Right forelimb (tissue), 1 donor: ENCODE measurements at regions not wholly inside any gene's neighbourhood (a gene's known extent, or its start where the extent isn't known, plus 50 kb on each side); places are given as distances from the start of the nearest gene placed in this dataset.
"Not testable (repeated sequence)": the region's sequence is repeated elsewhere in the genome, so short reads cannot be mapped to it uniquely, and the experiment has no call there.

Source experiments
- DNase-seq: peaks from one replicate; pipeline ENCODE4 v3.0.0-alpha.2; 2018

DNA sequence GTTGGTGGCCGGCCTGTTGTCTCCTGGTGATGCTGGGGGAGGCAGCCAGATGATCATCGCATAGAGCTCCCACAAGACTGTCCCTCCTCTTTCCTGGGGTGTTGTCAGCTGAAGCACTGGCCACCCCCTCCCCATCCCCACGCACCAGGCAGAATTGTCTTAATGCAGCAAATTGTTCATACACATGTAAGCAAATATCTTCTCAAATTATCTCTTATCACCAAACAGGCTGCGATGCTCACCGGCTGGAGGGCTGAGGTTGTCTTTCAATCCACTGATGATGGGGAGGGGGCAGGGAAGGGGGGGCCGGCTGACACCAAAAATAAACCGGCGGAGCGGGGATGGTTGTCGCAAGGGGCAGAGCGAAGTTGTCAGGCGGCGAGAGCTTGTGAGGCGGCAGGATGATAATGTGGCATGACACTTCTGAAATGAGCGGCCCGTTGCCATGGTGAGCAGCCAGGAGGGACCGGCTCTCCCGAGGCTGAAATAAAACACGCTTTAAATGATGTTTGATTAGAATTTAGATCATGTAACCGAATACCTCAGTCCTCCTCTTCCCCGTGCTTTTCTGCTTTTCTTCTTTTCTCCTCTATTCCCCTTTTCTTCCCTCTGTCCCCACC, 59.8 kb downstream of the MRM1 start:
- DNase-seq = no peak

DNA sequence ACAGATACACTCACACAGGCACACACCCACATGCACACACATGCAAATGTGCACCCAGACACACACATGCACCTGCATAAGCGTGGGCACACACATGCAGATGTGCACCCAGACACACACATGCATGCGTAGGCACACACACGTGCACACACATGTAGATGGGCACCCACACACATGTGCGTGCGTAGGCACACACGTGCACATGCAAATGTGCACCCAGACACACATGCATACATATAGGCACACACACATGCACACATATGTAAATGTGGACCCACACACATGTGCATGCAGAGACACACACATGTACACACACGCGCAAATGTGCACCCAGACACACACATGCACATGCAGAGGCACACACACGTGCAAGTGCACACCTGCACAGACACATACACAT, 60.3 kb downstream of the MRM1 start:
- no peak for DNase-seq

DNA sequence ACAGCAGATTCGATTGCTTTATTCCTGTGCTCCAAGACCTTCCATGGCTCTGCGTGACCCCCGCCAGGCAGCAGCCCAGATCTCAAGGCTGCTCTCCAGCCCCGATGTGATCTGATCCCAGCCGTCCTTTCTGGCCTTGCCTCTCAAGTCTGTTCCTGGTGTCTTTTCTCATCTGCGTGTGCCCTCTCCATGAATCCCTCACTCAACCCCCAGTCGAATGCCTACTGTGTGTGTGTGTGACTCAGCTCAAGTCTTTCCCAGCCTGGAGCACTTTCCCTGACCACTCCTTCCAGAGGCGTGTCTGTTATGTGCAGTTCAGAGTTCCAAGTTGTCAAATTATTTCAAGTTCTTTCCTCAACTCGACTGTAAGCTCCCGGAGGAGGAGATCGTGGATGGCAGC, 64.0 kb downstream of the MRM1 start:
- DNase-seq = no peak

DNA sequence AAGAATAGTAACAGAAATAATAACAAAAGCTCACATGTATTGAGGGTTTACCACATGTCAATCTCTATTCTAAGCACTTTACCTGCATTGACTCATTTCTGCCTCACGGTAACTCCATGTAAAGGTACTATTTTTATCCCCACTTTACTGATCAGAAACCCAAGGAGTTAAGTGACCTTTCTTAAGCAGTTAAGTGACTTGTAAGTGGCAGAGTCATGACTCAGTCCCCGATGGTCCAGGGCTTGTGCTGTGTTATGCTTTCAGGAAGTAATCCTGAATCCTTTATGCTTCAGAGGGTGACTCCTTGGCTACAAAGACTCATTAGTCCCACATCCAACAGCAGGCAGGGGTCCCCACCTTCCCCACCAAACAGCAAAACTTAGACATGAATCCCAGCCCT, 66.5 kb downstream of the MRM1 start:
- DNase-seq = no peak

DNA sequence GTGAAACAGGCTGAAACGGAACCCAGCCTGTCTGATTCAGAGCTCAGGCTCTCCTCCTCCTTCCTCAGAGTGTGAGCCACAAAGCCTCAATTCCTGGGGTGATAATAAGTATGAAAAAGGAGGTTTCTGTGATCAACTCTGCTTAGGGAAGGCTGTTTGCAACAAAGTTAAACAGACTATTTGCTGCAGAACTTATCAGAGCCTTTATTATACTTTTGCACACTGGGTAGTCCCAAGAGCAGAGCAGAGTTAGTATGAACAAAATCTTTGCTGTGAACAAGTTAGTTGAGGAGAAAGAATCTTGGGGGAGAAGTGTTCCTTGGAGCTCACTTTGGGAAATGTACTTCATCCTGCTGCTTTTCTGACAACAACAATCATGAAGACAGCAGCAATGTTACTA, 67.4 kb downstream of the MRM1 start:
- no peak for DNase-seq

DNA sequence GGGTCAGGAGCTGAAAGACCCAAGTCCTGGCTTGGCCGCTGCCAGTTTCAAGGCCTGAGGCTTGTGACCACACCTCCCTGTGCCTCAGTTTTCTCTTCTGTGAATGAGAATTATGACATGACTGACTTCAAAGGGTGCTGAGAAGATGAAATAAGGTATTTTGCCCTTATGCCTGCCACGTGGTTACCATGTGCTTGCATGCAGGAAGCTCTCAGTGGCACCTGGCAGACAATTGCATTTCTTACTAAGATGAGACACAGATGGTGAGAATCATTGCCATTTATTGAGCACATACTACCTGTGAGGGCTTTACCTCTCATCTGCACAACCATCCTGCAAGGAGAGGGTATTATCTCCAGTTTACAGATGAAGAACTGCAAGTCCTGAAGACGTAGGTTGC, 69.8 kb downstream of the MRM1 start:
- no peak for DNase-seq

DNA sequence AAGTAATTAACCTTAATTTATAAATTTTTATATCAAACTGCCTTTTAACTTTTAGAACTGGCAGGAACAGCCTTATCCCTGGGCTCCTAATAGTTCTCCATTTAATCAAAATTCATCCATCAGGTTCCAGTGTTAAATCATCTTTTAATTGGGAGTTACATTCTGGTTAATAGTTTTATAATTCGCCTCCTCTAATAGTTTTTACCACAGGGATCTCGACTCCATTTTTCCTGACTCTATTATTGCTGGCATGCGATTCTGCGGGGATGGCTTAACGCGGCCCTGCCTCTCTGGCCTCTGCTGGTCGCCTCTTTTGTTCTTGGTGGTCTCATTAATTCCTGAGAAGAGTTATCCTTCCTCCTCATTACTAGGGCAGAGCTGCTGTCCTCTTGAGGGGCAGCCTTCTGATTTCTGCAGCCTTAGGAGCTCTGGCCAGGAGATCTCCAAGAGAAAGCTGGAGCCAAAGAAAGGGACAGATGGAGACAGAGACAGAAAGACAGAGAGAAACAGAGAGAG, 71.1 kb downstream of the MRM1 start:
- DNase-seq = no peak

DNA sequence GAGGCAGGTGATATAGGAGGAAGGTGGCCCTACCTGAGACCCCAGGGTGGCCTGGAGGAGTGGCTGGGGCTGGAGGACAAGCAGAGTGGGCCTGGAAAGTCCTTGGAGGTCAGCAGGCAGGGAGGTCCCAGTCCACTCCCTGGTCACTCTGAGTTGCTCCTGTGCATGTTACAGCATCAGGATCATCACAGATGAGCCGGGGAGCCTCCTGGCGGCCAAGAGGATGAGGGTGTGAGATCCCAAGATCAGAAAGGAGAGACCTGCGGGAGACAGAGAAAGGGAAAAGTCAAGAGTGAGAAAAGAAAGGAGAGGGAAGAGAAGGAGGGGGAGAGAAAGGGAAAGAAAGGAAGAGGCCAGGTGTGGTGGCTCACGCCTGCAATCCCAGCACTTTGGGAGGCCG, 71.7 kb downstream of the MRM1 start:
- DNase-seq = no peak

DNA sequence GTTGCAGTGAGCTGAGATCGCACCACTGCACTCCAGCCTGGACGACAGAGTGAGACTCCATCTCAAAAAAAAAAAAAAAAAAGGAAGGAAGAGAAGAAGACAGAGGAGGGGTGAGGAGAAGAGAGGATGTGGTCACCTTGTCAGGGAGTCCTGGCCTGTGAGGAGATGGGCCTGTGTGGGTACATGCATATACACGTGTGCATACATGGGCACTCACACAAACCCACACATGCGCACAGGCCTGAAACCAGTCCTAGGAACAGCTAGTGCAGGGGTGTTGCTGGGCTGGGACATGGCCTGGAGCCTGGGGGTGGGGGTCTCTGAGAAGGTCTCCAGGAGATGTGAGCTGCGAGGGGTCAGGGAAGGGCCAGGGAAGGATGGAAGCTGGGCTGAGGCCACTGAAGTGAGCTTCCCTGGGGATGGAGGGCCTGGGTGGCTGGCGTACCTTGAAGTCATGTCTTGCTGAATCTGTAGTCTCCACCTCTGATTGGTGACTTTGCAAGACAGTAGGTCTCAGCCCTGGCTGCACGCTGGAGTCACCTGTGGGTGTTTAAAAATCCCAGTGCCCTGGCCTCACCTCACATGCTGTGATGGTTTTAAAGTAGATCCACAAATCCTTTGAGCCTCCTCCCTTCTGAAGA, 72.4 kb downstream of the MRM1 start:
- no peak for DNase-seq

DNA sequence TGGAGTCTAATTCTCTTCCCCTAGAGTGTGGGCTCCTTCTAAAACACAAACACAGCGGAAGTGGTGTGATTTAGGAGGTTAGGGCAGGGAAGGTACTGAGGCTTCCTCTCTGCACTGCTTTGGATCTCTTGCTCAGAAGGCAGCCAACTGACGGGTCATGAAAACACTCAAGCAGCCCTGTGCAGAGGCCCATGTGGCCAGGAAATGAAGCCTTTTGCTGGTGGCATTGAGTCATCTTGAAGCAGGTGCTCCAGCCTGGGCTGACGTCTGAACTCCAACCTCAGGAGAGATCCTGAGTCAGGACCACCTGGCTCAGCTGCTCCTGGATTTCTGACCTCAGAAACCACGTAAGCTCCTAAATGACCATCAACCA, 72.9 kb downstream of the MRM1 start:
- no peak for DNase-seq

DNA sequence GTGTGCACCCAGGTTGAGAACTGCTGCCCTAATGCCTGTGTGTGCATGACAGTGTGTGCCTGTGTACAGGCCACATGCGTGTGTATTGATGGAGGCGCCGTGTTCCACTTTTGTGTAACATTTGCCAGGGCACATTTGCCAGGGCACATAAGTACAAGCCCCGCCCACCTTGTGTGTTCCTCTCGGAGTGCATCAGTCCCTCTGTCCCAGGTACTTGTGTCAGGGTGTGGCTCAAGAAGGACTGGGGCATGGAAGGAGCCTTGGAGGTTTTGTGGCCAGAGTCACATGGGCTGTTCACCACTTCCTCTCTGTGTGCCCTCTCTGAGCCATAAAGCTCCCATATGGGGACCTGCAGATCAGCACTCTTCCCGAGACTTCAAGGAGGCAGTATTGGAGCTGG, 73.9 kb downstream of the MRM1 start:
- DNase-seq = no peak

DNA sequence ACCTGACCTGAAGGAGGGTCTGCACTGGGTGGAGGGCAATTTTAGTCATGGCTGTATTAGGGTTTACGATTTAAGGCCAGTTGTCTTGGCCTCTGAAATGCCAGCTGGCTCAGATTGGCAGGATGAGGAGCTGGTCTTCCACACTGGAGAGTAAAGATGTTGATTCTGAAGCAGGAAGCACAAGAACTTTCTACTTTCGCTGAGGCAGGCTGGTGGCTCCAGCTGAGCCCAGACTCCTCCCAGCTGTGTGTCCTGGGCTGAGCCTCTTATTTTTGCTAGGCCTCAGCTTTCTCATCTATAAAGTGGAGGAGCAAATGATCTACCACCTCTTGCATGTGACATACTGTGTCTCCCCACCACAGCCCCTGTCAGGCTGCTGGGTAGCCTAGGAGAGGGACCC, 74.4 kb downstream of the MRM1 start:
- DNase-seq = no peak

DNA sequence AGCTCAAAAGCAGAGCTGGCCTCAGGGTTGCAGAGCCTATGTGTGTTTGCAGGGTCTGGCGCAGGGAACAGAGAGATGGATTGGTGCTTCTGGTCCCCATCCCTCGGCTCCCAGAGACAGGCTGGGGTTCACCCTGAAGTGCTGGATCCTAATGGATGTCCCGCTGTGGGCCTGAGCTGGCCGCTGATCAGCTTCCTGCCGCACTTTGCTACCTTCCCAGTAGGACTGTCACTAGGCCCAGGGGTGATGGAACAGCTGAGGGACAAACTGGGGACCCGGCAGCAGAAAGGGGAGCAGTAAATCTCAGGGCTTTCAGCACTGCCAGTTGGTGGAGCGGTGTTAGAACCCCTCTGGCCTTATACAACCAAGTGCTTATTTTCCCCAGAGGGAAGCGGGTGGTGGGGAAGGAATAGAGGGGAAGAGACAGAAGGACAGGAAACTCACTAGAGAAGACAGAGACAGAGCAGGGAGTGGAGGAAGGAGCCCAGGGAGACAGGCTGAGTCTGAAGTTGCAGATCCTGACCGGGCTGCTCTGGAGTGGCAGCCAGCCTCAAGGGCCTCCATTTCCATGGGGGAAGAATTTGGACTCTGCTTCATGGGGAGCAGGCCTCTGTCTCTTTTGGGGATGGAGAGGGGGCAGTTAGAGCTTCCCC, 78.6 kb downstream of the MRM1 start:
- no peak for DNase-seq

DNA sequence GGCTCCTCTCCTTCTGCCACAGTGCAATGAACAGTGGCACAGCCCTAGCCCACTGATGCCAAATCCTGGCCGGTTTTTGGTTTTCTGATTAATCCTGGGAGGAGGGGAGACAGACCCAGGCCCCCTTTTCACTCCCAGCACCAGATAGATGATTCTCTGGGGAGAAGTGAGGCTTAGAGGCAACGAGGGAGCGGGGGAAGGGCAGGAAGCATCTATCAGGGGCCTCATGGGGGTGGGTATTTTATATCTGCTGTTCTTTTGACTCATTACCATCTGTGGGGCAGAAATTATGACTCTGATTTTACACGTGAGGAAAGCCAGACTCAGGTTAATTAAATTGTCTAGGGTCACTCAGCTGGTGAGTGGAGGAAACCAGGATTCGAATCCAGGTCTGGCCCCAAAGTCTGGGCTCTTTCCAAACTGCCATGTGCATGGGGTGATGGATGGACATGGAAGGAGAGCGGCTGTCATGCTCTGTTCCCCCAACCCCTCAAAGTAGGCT, 79.4 kb downstream of the MRM1 start:
- no peak for DNase-seq

DNA sequence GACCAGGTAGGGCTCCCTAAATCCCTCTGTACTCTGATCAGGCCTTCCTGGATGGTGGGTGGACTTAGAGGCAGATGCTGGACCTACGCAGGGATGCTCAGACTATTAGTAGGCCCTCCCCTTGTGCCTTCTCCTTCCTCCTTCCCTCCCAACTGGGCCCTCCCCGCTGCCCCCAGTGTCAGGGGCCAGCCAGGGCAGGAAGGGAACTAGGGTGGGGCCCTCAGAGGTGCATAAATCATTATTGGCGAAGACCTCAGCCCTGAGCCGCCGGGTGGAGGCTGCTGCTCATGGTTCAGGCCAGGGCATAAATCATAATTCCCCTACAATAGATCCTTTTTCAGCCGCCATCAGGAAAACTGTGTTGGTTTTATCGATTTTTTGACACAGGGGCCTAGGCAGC, 81.4 kb downstream of the MRM1 start:
- no peak for DNase-seq

DNA sequence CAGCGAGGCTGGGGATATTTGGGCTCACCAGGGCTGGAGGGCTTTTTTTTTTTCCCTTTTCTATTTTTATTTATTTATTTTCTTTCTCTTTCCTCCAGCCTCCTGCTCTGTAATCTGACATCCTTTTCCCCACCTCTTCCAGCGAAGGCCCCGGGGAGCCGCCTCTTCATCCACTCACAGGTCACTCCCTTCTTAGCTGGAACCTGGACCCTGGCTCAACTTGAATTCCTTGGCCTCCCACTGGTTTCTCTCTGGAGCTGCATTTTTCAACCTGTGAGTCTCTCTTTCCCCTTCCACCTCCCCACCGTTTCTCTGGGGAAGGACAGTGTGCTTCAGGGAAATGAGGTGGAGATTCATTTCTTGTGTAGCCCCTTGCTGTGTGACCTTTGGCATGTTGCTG, 82.0 kb downstream of the MRM1 start:
- no peak for DNase-seq

DNA sequence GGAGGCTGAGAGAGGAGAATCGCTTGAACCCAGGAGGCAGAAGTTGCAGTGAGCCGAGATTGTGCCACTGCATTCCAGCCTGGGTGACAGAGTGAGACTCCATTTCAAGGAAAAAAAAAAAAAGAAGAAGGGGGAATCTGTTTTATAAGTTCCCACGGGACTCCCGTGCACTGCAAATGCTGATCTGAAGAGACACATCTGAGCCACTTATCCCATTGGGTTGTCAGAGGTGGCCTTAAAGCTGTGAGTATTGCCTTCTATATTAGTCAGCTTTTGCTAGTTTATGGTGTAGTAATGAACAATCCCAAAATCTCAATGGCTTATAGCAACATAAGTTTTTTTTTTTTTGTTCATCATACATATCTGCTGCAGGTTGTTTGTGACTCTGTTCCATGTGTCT, 82.8 kb downstream of the MRM1 start:
- no peak for DNase-seq

DNA sequence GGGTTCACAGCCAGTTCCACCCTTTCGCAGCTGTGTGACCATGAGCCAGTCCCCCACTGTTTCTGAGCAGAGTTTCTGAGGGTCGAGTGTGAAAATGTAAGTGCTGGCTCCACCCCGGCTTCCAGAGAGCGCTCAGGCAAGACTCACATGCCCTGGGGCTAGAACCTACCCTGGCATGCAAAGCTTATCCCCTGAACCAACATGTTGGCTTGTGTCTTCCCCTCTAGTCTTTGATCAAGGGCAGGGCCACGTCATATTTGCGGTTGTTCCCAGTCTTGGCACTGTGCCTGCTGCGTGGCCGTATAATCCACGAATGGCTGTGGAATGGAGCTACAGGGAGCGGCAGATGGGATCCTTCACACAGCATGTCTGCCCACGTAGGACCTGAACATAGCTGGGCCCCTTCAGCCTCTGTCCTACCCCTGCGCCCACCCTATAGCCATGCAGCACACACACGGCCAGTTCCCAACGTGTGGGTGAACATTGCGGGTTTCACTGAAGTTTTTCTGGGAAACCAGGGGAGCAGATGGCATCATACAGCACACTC, 84.8 kb downstream of the MRM1 start:
- no peak for DNase-seq

DNA sequence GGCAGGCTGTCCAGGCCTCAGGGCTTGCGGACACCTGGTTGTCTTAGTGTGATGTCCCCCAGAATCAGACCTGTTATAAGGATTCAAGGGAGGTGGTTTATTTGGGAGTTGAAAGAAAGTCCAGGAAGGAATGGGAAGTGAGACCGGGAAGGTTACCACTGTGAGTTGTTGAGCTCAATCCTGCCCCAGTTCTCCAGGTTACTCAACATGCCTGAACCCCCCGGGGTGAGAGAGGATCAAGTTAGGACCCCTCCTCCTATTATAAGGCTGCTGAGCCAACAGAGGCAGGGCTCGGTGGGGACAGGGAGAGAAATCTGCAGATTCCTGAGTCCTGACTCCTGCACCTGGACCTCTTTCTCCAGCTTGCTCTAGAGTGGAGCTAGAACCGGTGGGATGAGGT, 86.4 kb downstream of the MRM1 start:
- no peak for DNase-seq

DNA sequence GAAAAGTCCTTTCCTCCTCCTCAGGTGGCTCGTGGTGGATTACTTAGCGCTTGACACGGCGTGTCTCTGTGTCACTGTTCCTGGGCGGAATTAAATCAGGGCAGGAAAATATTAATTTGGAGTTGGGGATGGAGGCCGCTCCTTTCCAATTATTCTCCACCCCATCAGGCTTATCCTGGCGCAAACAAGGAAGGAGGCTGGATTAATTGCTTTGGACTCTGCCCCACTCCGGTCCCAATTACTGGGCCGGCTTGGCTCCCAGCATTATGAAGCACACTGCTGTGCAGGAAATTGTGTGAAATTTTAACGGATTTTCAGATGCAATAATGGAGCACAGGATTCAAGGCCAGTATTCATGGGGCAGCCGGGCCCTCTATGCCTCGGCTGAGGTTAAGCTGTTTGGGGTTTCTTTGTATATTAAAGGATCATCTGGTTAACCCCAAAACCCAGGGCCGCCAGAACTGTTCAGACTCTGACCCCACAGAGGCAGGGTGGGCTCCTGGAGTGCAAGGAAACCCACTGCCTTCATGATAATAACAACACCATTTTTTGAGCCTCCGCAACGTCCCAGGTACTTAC, 87.8 kb downstream of the MRM1 start:
- no peak for DNase-seq

DNA sequence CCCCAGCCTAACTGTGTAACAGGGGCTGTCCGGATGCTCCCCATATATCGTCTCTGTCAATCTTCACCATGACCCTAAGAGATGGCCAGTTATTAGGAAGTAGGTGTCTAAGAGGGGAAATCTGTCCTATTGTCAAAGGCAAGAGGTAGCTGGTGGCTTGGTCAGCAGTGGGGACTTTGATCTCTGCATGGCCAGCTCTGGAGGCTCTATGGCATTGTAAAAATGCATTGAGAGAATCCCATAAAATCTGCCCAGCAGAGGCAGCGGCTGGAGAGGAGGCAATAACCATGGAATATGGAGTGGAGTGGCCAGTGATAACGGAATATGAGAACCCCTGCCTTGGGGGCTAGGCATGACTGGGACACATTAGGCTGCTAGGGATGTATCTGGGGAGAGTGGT, 88.8 kb downstream of the MRM1 start:
- DNase-seq = no peak

DNA sequence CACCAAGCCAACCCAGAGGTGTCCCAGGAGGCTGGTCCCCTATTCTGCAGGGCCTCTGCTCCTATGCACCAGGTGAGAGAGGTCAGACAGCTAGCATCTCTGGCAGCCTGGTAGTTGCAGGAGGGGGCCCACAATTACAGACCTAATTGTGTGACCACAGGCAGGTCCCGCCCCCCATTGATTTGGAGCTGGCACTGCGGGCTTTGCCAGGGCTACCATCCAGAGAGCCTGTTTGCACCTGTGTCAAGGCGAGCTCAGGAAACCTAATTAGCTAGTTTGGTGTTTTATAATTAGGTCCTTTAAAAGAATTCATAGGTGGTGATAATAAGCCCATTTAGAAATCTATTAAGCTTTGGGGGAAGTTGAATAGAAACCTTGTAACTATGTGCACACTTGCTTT, 90.2 kb downstream of the MRM1 start:
- no peak for DNase-seq

DNA sequence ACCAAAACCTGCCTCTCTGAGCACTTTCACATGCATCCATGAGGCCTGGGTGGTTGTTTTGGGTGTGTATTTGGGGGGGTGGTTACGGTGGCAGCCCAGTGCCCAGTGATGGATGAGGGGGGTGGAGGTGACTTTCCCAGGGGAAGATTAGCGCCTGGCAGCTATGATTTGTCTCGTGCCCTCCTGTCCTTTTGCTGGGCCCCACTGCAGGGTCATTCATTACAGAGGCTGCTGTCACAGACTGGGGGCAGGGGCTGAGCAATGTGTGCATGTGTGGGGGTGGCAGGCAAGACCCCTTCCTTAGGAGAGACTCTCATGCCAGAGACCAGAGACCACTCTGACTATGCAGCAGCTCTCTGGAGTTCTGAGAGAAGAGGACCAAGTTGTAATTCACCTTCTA, 93.7 kb downstream of the MRM1 start:
- DNase-seq = no peak

DNA sequence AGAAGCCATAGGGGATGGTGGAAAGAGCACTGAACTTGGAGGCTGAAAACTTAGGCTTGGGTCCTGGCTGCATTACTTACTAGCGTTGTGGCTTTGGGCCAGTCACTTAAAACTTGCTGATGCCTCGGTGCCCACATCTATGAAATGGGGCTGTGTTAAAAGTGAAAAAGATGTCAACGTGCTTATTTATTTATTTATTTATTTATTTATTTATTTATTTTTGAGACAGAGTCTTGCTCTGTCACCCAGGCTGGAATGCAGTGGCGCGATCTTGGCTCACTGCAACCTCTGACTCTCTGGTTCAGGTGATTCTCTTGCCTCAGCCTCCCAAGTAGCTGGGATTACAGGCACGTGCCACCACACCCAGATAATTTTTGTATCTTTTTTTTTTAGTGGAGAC, 94.3 kb downstream of the MRM1 start:
- DNase-seq = not testable (repeated sequence)
